HG02623 (cell line): ENCODE measurements at regions not wholly inside any gene's neighbourhood (a gene's known extent, or its start where the extent isn't known, plus 50 kb on each side); places are given as distances from the start of the nearest gene placed in this dataset.

Experiments
- ATAC-seq: cut with Tn5 transposase; IDR thresholded peaks from one replicate; pipeline ENCODE4 v1.9.1; 2021; ENCODE audit warnings: moderate library complexity; ENCODE audit not compliant: unreplicated experiment

GRCh38 chr20:23186808-23187207 lies 100.7 kb upstream of the CD93 start:
- no peak for ATAC-seq

- ATAC-seq = no peak
Measured at GRCh38 chr20:23180451-23180921, 94.4 kb upstream of the CD93 start.

GRCh38 chr20:23179766-23180403 lies 93.8 kb upstream of the CD93 start:
- ATAC-seq = no peak

- ATAC-seq = no peak
Measured at GRCh38 chr20:23178806-23179205, 92.7 kb upstream of the CD93 start.

- no peak for ATAC-seq
Measured at GRCh38 chr20:23174821-23175220, 88.7 kb upstream of the CD93 start.

GRCh38 chr20:23167431-23167830 lies 81.3 kb upstream of the CD93 start:
- ATAC-seq = no peak

- ATAC-seq = no peak
Measured at GRCh38 chr20:23166563-23166962, 80.4 kb upstream of the CD93 start.

- ATAC-seq = no peak
Measured at GRCh38 chr20:23165964-23166363, 79.8 kb upstream of the CD93 start.

- no peak for ATAC-seq
Measured at GRCh38 chr20:23165307-23165750, 79.2 kb upstream of the CD93 start.

- no peak for ATAC-seq
Measured at GRCh38 chr20:23164176-23164601, 78.1 kb upstream of the CD93 start.

- no peak for ATAC-seq
Measured at GRCh38 chr20:23163562-23163961, 77.4 kb upstream of the CD93 start.

GRCh38 chr20:23162887-23163286 lies 76.8 kb upstream of the CD93 start:
- no peak for ATAC-seq

- ATAC-seq = no peak
Measured at GRCh38 chr20:23161968-23162696, 76.0 kb upstream of the CD93 start.

- no peak for ATAC-seq
Measured at GRCh38 chr20:23161244-23161891, 75.2 kb upstream of the CD93 start.

GRCh38 chr20:23160536-23161243 lies 74.6 kb upstream of the CD93 start:
- ATAC-seq = no peak

GRCh38 chr20:23159947-23160318 lies 73.8 kb upstream of the CD93 start:
- ATAC-seq = no peak

GRCh38 chr20:23159256-23159946 lies 73.3 kb upstream of the CD93 start:
- no peak for ATAC-seq

GRCh38 chr20:23157734-23158133 lies 71.6 kb upstream of the CD93 start:
- no peak for ATAC-seq

- ATAC-seq = no peak
Measured at GRCh38 chr20:23156842-23157423, 70.8 kb upstream of the CD93 start.

- no peak for ATAC-seq
Measured at GRCh38 chr20:23156170-23156841, 70.2 kb upstream of the CD93 start.
